HG03095 (cell line): ENCODE measurements at regions not wholly inside any gene's neighbourhood (a gene's known extent, or its start where the extent isn't known, plus 50 kb on each side); places are given as distances from the start of the nearest gene placed in this dataset.

Experiments
- ATAC-seq: cut with Tn5 transposase; IDR thresholded peaks from one replicate; pipeline ENCODE4 v1.9.1; 2021; ENCODE audit warnings: moderate library complexity; ENCODE audit not compliant: unreplicated experiment

DNA sequence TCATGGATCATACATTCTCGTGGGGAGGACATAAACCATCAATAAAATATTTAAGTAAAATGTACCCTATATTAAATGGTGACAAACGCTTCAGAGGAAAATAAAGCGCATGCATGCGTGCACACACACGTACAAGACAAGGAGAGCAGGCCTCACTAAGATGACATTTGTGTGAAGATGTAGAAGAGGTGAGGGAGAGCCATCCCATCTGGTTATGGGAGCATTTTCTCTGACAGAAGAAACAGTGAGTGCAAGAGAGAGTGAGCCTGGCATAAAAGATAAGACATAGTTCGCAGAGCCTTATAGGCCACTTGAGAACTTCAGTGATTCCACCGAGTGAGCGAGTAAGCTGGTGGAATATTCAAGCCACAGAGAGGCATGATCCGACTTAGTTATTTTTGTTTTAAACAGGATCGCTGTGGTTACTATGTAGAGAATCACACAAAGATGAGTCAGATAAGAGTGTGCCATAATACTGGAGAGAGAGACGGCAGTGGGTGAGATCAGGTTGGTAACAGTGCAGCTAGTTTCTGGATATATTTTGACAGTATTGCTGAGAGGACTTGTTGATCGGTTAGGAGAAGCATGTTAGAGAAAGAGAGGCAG, 624.2 kb downstream of the PLPP3 start:
- ATAC-seq = no peak

DNA sequence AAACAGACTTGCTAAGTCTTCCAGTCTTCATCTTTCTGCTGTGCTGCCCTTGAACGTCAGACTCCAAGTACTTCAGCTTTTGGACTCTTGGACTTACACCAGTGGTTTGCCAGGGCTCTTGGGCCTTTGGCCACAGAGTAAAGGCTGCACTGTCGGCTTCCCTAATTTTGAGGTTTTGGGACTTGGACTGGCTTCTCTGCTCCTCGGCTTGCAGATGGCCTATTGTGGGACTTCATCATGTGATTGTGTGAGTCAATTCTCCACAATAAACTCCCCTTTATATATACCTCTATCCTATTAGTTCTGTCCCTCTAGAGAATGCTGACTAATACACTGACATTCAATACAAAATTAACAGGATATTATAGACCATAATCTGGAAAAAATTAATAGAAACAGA, 628.1 kb downstream of the PLPP3 start:
- ATAC-seq = no peak

DNA sequence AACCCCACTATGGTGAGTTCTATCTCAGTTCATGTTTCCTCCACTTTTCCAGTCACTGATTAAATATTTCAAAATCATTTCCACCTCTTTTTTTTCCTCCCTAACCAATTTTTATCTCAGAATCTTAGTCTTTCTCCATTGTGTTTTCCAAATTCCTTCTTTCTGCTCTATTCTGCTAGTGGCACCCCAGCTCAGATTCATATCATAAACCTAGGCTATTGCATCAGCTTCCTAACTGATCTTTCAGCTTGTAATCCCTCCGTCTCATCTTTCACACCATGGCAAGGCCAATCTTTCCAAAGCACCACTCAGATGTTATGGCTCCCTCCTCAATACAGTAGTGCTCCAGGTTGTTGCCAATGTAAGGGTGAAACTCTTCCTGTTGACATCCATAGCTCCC, 631.9 kb downstream of the PLPP3 start:
- no peak for ATAC-seq

DNA sequence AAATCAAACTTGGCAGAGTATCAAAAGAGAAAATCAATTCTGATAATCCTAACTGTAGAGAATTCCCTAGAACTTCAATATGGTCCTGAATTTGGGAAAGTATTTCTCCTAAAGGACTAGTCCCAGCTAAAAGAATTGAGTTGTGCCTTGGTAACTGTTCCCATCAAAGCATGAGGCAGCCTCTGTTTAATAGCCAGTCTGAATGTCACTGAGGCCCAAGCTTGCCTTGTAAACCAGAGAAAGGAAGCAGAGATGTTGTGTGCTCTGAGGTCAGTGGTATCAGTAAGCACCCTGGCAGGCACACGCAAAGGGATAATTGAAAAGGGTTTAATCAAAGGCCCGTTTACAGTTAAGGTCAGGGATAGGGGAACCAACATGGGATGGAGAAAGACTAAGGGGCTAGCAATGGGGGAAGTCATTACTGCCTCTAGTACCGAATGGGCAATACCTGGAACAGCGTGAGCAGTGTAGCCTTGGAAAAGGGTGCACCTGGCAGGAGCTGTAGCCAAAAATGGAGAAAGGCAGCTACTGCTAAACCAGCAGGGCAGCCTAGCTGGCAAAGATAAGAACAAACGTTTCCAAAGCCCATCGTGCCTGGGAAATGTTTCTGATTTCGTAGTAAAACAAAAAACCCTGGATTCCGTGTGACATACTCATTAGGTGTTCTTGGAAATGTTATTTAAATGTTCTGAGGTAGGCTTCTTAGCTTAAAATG, 635.5 kb downstream of the PLPP3 start:
- no peak for ATAC-seq

DNA sequence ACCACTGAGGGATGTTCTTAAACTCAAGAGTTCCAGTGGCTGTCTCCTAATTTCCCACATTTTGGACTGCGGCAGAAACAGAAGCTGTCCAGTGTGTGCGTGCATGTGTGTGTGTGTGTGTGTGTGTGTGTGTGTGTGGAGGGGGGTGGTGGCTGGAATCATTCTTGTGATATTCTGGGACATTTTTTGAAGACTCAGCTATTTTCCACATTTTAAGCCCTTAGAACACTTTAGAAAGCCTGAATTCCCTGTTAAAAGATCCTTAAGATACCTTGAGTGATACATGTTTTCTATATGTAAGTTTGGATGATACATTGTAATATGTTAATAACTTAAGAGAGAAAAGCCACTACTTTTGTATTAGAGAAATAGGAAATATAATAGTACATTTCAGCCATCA, 636.4 kb downstream of the PLPP3 start:
- ATAC-seq = no peak

DNA sequence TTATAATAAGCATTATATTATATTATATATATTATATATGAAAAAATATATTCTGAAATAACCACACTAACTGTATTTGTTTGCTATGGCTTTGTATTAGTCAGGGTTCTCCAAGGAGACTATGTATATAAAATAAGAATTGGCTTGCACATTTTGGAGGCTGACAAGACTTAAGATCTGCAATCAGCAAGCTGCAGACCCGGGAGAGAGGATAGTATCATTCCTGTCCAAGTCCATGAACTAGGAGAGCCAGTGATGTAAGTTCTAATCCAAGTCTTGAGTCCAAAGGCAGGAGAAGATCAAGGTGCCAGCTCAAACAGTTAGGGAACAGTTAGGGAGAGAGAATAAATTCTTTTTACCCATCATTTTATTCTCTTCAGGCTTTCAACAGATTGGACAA, 639.5 kb downstream of the PLPP3 start:
- ATAC-seq = no peak

DNA sequence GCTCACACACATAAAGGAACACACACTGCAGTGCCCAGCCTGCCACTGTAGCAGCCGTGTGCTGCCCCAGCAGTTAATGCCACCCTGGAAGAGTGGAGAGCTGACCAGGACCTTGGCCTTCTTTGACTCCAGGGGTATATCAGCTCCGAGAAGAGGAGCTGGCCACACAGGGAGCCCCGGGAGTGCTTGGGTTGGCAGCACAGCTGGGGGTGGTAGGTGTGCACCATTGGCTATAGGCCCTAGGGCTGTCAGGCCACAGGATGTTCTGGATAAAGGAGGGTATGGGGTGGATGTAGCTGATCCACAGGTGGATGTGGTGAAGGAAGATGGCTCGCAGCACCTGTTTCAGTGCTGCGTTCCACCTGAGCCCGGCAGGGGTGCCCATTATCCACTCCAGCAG, 640.5 kb downstream of the PLPP3 start:
- no peak for ATAC-seq

DNA sequence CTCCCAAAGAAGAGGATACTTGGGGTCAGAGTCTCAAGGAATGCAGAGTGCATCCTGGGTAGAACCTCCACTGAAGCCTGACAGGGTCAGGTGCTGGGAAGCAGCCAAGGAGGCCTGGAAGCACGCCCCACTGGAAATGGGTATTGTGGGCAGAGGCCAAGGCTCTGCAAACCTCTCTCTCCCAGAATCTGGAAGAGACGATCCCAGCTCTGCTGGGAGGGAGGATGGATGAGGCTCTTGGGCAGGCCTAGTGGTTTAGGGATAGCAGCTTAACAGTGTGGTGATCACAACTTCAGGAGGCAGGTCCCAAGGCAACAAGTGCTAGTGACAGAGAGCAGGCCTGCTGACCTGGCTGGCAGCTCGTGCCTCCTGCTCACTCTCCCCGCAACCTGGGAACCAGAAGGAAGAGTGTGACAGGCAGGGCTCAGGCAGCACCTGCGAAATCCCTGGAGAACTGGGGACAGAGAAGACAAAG, 641.0 kb downstream of the PLPP3 start:
- no peak for ATAC-seq

DNA sequence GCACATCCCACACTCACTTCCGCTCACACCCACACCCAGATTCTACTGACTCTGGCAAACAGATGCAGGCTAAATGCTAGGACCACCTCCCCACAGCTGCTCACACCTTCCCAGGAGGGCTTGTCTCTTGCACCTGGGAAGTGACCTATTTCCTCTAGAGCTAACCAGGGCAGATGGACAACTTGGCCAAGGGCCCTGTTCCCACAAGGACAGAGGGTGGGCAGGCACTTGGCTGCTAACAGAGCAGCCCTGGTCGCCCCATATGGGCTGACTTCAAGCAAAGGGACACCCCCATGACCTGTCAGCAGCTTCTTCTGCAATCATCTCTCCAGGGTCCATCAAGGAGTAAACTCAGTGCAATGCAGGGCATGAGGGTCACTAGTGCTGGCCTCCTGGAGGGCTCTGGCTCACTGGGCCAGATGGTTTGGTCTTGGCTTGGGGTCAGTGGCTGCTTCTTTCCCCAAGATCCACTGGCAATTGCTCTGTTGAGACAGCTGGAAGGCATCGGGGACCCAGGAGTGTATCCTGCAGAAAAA, 641.5 kb downstream of the PLPP3 start:
- no peak for ATAC-seq

DNA sequence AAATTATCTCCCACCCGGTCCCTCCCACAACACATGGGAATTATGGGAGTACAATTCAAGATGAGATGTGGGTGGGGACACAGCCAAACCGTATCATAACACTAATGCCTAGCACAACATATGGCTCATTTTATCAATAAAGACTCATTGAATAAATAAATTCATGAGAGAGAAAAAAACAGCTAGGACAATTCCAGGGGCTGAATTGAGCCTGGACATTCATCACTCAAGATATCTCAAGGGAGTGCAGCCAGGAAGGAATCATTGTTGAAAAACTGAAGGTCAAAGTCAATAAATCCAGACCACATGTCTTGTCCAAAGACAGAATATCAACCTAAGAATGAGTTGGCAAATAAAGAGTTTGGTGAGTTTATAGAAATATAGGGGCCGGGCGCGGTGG, 644.1 kb downstream of the PLPP3 start:
- no peak for ATAC-seq

DNA sequence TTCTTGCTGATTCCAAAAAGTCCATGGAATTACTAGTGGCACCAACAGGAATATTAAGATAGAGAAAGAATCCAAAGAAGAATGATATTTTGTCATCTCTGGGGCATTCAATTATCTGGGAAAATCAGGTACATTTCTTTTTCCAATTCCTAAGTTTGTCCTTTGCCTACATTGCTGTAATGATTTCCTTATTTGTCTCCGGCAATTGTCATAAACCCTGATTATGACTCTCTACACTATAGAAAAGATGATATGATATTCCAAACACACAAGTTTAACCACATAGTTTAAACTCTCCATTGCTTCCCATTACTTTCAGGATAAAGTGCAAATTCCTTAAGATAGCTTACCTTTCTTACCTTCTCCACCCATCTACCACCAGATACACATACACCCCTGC, 647.0 kb downstream of the PLPP3 start:
- ATAC-seq = no peak

DNA sequence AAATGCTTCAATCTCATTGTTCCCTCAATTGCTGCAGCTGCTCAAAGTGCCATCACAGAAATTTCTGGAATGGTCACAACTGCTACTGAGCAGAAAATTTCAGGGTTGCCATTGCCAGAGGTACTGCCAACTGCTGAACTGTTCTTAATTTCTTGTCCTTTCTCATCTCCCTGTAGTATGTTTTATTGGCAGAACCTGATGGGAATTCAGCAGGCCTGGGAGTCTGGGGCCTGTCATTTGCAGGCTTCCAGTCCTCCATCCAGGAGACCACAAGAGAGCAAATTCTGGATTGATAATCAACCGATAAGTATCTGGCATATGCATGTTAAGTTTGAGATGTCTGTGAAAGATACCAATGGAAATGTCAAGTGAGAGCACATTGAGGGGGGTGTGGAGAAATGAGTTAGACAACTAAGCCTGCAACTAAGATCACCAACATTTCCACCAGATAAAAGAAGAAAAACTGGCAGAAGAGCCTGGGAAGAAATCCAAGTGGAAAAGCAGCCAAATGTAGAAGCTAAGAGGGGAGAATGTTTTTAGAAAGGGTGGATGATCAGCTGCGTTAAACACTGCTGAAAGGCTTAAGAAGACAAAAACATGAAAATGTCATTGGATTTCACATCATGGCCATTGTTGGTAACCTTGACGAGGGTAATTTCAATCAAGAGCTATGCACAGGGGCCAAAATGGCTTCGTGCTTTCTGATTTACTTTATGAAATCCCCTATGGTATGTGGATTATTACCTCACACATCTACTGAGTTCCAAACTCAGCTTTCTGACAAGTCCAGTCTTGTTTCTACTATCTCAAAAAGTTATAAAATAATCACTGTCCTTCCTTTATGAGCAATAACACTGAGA, 648.1 kb downstream of the PLPP3 start:
- no peak for ATAC-seq

DNA sequence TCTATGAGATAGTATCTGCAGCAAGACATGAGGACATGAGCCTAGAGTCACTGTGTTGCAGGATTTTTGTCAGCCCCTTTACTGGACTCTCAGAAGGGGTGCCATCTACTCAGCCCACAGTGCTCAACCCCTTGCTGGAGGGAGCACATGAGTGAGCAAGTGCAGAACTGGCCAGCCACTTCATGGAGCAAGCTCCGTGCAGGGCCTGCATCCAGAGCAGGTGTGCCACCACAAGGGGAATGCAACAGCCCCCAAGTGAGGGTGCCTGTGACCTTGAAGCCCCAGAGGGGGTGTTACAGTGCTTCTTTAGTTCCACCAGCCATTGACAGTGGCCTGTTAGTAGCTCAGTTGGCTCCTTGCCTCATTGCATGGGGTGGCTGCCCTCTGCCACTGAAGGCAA, 649.7 kb downstream of the PLPP3 start:
- no peak for ATAC-seq

DNA sequence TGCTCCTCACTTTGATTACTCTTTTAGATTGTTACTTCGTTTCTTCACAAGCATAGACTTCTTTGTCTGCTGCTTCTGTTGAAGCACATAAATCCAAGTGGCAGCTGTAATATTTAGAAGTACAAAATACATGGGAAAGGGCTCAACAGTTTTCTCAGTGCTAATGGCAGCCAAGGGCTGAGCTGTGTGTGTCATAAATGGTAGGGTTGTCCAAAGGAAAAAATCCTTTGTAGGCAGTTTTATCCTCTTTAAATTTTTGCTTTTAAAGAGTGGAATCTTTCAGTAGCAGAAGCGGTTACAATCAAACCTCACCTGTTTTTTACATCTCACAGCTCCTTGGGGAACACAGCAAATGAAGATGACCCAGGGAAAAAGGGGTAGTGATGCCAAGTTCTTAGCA, 650.8 kb downstream of the PLPP3 start:
- no peak for ATAC-seq

DNA sequence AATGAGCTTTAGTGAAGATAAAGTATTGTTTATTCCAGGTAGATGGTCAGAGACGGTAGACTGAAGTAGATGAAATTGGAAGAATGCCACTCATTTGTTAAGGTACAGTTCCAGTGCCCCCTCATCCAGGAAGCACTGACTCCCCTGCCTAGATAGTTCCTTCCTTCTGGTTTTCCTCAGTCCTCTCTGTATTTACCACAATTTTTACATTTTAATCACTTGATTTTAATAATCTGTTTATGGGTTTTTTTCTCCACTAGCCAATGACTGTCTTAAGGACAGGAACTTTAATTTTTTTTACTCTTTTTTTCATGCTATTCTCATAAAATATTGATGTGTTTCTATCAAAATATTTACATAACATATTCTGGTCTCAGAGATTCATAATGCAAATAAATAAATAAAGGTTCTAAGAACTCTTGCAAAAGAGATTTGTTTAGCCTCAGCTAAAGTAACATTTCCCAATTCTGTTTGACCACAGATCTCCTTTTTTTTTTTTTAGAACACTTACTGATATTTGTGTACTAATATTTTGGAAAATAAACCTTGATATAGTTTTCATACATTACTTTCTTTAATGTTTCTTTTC, 651.6 kb downstream of the PLPP3 start:
- no peak for ATAC-seq

DNA sequence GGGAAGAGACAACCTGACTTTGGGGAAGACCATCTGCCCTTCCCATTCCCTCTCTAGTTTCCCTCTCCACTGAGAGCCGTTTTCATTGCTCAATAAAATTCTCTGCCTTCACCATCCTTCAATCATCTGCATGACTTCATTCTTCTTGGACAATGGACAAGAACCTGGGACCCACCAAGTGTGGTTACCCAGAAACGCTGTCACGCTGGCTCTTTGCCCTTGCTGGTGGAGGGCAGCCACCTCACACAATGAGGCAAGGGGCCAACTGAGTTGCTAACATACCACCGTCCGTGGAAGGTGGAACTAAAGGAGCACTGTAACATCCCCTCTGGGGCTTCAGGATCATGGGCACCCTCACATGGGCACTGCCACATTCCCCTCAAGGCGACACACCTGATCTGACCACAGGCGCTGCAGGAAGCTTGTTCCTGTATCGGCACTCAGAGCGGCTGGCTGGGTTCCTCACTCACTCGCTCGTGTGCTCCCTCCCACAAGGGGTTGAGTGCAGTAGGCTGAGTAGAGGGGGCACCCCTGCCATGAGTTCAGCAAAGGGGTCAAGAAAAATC, 652.4 kb downstream of the PLPP3 start:
- ATAC-seq = no peak

DNA sequence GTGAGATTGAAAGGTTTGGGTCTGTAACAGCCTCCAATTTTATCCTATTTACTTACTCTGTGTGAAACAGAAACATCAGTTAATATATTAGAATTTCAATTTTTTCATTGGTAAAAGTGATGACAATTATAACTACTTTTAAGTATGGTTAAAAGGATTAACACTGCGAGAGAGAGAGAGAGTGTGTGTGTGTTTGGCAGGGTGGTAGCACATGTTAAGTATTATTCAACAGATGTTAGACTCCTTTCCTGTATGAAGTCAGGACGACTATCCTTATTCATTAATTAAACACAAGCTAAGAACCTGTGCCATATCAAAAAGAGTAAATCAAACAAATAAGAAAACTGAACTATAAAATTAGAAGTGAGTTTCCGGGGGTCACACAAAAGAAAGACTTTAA, 662.5 kb downstream of the PLPP3 start:
- no peak for ATAC-seq

DNA sequence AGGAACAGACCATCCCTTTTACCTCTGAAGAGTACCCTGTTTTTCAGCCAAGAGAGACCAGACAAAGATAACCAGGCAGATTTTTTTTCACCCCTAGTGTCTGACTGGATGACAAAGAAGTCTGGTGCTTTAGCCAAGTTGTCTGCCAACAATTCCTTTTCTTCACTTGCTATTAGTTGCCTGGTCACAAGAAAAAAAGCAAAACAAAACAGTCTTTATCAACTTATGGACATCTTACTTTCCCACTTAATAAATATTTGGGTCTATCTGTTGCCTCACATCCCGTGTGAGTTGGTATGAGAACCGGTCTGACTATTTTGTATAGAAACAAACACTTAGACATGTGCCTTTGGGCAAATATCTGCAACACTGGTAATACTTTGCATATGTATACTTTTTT, 662.9 kb downstream of the PLPP3 start:
- ATAC-seq = no peak

DNA sequence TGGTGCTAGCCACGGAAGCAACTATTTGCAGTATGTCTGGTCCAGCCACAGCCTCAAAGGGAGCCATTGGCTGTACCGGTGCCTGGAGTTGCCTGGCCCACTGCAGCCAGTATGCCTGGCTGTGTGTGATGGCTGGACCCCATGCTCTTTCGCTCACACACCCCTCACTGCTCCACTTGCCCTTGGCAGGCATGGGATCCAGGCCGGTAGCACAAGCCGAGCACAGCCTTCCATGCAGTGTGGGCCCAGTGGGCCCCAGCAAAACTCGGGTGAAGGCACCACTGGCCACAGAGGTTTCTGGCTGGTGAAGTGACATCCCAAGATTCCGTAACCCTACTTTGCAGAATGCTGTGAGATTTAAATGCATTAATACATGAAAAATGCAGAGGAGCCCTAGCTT, 665.8 kb downstream of the PLPP3 start:
- ATAC-seq = no peak

DNA sequence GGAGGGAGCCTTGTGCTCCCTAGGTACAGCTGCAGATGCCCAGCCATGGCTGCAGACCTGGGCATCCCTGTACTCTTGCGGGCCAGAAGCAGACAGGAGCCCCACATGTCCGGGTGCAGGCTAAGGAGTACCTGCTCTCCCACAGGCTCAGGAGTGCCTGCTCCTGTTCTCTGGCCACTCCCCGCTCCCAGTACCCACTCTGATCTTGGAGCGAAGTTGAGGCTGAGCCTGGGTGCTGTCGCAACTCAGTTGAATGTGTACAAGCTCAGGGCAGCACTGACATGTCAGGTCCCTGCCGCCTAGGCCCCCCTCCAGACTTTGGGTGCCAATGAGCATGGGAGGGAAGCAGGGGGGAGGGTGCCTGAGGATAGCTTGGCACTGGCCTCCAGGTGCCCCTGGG, 666.9 kb downstream of the PLPP3 start:
- ATAC-seq = no peak

DNA sequence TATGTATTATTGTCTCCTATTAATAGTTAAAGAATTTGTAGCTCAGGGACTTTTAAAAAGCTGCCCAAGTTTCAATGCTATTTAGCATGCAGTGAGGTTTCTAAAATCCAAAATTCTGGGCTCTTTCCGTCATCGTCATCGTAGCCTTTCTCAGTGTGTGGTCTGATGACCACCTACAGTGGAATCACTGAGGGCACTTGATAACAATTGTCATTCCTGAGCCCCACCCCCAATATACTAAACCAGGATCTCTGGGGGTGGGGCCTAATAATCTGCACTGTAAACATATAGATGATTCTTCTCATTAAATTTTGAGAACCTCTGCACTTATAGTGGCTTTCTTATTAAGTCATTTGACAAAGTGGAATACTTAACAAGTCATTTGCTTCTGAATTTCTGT, 674.8 kb downstream of the PLPP3 start:
- ATAC-seq = no peak
